ENCODE measurements at regions not wholly inside any gene's neighbourhood (a gene's known extent, or its start where the extent isn't known, plus 50 kb on each side); places are given as distances from the start of the nearest gene placed in this dataset.

DNA sequence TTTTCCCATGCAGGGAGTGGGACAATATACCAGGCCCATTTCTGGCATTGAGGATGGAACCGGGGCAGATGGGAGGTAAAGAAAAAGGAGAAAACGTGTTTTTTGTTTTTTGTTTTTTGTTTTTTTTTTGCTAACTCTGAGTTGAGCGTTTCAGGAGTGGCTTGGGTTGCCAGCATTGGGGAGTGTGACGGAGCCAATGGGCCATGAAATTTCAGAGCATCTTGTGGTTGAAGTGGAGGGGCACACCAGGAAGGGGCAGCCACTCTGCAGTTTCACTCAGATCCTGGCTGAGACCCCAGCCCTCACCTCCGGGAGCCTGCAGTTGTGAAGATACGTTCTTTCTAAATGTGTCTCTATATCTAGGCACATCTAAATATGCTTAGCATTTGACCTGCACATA is 240.5 kb downstream of the TLE3 start:
- H3K4me1 ChIP-seq (ENCODE audit: insufficient read depth), result no peaks in the 10 kb centered on the region
- H3K36me3 ChIP-seq, result no peaks in the 10 kb centered on the region
- 93 to 95% (median 94%) methylated on average over 6 of the region's 6 CpGs for WGBS, 3 donors
- TF ChIP-seq, protein P1, sequence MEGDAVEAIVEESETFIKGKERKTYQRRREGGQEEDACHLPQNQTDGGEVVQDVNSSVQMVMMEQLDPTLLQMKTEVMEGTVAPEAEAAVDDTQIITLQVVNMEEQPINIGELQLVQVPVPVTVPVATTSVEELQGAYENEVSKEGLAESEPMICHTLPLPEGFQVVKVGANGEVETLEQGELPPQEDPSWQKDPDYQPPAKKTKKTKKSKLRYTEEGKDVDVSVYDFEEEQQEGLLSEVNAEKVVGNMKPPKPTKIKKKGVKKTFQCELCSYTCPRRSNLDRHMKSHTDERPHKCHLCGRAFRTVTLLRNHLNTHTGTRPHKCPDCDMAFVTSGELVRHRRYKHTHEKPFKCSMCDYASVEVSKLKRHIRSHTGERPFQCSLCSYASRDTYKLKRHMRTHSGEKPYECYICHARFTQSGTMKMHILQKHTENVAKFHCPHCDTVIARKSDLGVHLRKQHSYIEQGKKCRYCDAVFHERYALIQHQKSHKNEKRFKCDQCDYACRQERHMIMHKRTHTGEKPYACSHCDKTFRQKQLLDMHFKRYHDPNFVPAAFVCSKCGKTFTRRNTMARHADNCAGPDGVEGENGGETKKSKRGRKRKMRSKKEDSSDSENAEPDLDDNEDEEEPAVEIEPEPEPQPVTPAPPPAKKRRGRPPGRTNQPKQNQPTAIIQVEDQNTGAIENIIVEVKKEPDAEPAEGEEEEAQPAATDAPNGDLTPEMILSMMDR (IDR thresholded peaks at IDR 0.05), result no peak
- H3K27me3 ChIP-seq, result no peaks in the 10 kb centered on the region
- no peak for DNase-seq
- H3K9me3 ChIP-seq, result no peaks in the 10 kb centered on the region
- intact Hi-C loops (cut with DNase I), result no loop called here
- H3K27ac ChIP-seq, result no peak overlapping the region
- H3K4me3 ChIP-seq, result no peak overlapping the region

DNA sequence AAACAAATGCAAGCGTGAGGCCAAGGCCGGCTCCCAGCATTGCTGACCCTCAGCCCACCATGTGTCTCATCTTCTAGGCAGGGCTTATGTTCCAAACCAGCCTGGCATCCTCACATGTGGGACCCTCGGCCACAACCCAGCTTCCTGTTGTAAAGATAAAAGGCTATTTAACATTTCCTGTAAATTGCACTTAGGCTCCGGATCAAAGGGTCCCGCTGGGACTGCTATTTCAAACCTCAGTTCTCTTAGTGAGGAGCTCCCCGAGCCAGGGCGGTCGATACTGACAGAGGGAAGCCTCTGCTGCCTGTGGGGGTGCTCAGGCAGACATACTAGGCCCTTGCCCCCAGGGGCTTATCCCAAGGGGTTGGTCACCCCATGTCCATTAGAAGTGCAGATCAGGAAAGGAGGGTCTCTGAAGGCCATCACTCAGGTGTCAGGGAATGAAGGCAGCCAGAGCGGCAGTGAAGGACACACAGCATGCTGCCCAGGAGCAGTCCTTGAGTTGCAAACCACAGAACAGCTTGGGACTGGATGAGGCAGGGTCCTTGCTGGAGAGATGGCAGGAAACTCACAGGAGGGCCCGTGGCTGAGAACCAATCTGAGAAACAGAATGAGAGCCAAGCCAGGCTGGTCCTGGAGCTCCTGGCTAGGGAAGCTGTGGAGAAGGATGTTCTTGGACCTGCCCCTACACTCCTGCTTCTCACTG is 239.9 kb downstream of the TLE3 start:
- Histone ChIP-seq H3K27me3 (no peaks in the 10 kb centered on the region), H3K27ac (no peak overlapping the region), H3K36me3 (no peaks in the 10 kb centered on the region), H3K4me3 (no peak overlapping the region), H3K9me3 (no peaks in the 10 kb centered on the region), H3K4me1 (ENCODE audit: insufficient read depth) (no peaks in the 10 kb centered on the region)
- no peak for TF ChIP-seq POLR2A (IDR thresholded peaks at IDR 0.05)
- no peak for TF ChIP-seq EP300 (IDR thresholded peaks at IDR 0.05)
- TF ChIP-seq, protein P1 (IDR thresholded peaks at IDR 0.05), result no peak
- no peak for DNase-seq
- intact Hi-C loops (cut with DNase I), result no loop called here
- WGBS, 3 donors, result 79 to 84% (median 81%) methylated on average over 10 of the region's 10 CpGs

DNA sequence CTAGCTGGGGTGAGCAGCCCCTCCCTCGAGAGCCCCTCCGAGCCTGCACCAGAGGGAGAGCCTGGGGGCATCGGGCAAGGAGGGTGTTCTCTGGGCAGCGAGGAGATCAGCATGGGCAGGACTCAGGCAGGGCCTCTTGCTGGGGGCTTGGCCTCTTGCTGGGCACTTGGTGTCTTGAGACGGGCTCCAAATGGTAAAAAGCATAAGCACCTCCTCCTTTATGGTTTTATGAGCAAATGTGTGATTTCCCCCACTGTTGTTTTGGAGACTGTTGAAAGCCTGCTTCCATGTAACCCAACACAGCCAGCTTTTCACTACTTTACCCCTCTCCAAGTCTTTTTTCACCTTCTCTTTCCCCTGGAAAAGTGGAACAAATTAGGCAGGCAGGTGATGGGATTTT is 239.3 kb downstream of the TLE3 start:
- Histone ChIP-seq H3K27ac (no peak overlapping the region), H3K27me3 (no peaks in the 10 kb centered on the region), H3K4me3 (no peak overlapping the region), H3K4me1 (ENCODE audit: insufficient read depth) (no peaks in the 10 kb centered on the region), H3K9me3 (no peaks in the 10 kb centered on the region), H3K36me3 (no peaks in the 10 kb centered on the region)
- intact Hi-C loops (cut with DNase I), result no loop called here
- DNase-seq, result no peak
- 85 to 92% (median 87%) methylated on average over 5 of the region's 5 CpGs for WGBS, 3 donors
- TF ChIP-seq POLR2A (IDR thresholded peaks at IDR 0.05) (no peak), EP300 (IDR thresholded peaks at IDR 0.05) (no peak)
- TF ChIP-seq, protein P1 (IDR thresholded peaks at IDR 0.05), result no peak

DNA sequence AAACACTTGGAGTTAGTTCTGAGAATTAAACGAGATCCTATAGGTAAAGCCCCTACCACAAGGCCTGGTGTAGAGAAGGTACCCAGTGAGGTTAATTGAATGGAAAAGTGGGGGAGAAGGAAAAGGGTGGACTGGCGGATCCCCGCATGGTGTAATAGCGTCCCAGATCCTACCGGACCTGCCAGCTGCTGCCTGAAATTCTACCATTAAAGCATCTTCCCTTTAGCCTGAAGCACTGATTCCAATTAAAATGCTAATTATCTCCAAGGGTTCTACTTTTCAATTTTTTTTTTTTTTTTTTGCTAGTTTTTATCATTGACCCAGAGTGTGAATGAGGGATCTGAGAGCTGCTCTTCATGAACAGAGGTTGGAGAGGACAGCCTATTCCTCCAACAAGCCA is 237.9 kb downstream of the TLE3 start:
- intact Hi-C loops (cut with DNase I), result no loop called here
- no peaks in the 10 kb centered on the region for H3K4me1 ChIP-seq (ENCODE audit: insufficient read depth)

More for the DNA sequence above, 237.9 kb downstream of the TLE3 start:
- Histone ChIP-seq H3K9me3 (no peaks in the 10 kb centered on the region), H3K36me3 (no peaks in the 10 kb centered on the region), H3K27me3 (no peaks in the 10 kb centered on the region), H3K27ac (no peak overlapping the region), H3K4me3 (no peak overlapping the region)
- no peak for DNase-seq
- TF ChIP-seq POLR2A (IDR thresholded peaks at IDR 0.05) (no peak), EP300 (IDR thresholded peaks at IDR 0.05) (no peak)
- TF ChIP-seq, protein P1 (IDR thresholded peaks at IDR 0.05), result no peak
- 97 to 98% (median 98%) methylated on average over 5 of the region's 5 CpGs for WGBS, 3 donors
